ENCODE measurements at regions not wholly inside any gene's neighbourhood (a gene's known extent, or its start where the extent isn't known, plus 50 kb on each side); places are given as distances from the start of the nearest gene placed in this dataset.

GRCh38 chr7:108809356-108809755 is 239.7 kb downstream of the DNAJB9 start:
- DNase-seq (no peak), ATAC-seq (no peak)
- no peak overlapping the region for H3K4me3 Mint-ChIP-seq
- no peak overlapping the region for H3K27ac Mint-ChIP-seq
- TF ChIP-seq CTCF (IDR thresholded peaks at IDR 0.05) = no peak
- H3K4me1 Mint-ChIP-seq (ENCODE audit: low read depth) = no peaks in the 10 kb centered on the region
- peaks cover 2% of the 10 kb centered on the region for H3K27me3 Mint-ChIP-seq
- ChIA-PET CTCF (interaction anchor here (0.6 to 0.7 kb wide), 2 partner anchors 16 to 302 kb away, joined by 3 read pairs; no protein-coding TSS in a partner anchor), POLR2A (no interaction called here)
- no peaks in the 10 kb centered on the region for H3K36me3 Mint-ChIP-seq (ENCODE audit: low read depth)
- H3K9me3 Mint-ChIP-seq = no peaks in the 10 kb centered on the region
- intact Hi-C loops (cut with micrococcal nuclease) = no loop called here

GRCh38 chr7:108810756-108811385 is 241.2 kb downstream of the DNAJB9 start:
- DNase-seq (no peak), ATAC-seq (no peak)
- Mint-ChIP-seq H3K27ac (no peak overlapping the region), H3K4me1 (ENCODE audit: low read depth) (no peaks in the 10 kb centered on the region), H3K4me3 (no peak overlapping the region), H3K9me3 (no peaks in the 10 kb centered on the region), H3K36me3 (ENCODE audit: low read depth) (no peaks in the 10 kb centered on the region), H3K27me3 (no peaks in the 10 kb centered on the region)
- CTCF ChIA-PET = no interaction called here
- intact Hi-C loops (cut with micrococcal nuclease) = no loop called here
- no peak for TF ChIP-seq CTCF (IDR thresholded peaks at IDR 0.05)
- POLR2A ChIA-PET = no interaction called here

GRCh38 chr7:108813251-108814014 is 243.8 kb downstream of the DNAJB9 start:
- Mint-ChIP-seq H3K36me3 (ENCODE audit: low read depth) (no peaks in the 10 kb centered on the region), H3K27me3 (peaks cover 1% of the 10 kb centered on the region), H3K4me3 (no peak overlapping the region), H3K9me3 (no peaks in the 10 kb centered on the region), H3K4me1 (ENCODE audit: low read depth) (no peaks in the 10 kb centered on the region), H3K27ac (no peak overlapping the region)
- DNase-seq (peak; percentile 3), ATAC-seq (no peak)
- no peak for TF ChIP-seq CTCF (IDR thresholded peaks at IDR 0.05)
- ChIA-PET CTCF (no interaction called here), POLR2A (no interaction called here)
- intact Hi-C loops (cut with micrococcal nuclease) = no loop called here

GRCh38 chr7:108815815-108816214 is 246.1 kb downstream of the DNAJB9 start:
- Mint-ChIP-seq H3K27me3 (peaks cover 3% of the 10 kb centered on the region), H3K9me3 (no peaks in the 10 kb centered on the region), H3K4me3 (no peak overlapping the region), H3K4me1 (ENCODE audit: low read depth) (no peaks in the 10 kb centered on the region), H3K36me3 (ENCODE audit: low read depth) (no peaks in the 10 kb centered on the region), H3K27ac (no peak overlapping the region)
- ChIA-PET POLR2A (no interaction called here), CTCF (no interaction called here)
- ATAC-seq = no peak
- DNase-seq = no peak
- no peak for TF ChIP-seq CTCF (IDR thresholded peaks at IDR 0.05)
- intact Hi-C loops (cut with micrococcal nuclease) = no loop called here

GRCh38 chr7:108818742-108819141 is 249.1 kb downstream of the DNAJB9 start:
- DNase-seq = no peak
- ATAC-seq = no peak
- ChIA-PET CTCF (no interaction called here), POLR2A (no interaction called here)
- H3K27me3 Mint-ChIP-seq = peaks cover 3% of the 10 kb centered on the region
- TF ChIP-seq CTCF (IDR thresholded peaks at IDR 0.05) = no peak
- no peak overlapping the region for H3K4me3 Mint-ChIP-seq
- no peak overlapping the region for H3K27ac Mint-ChIP-seq
- no peaks in the 10 kb centered on the region for H3K4me1 Mint-ChIP-seq (ENCODE audit: low read depth)
- no peaks in the 10 kb centered on the region for H3K9me3 Mint-ChIP-seq
- H3K36me3 Mint-ChIP-seq (ENCODE audit: low read depth) = no peaks in the 10 kb centered on the region
- intact Hi-C loops (cut with micrococcal nuclease) = no loop called here

Data from activated CD8-positive, alpha-beta T cell treated with anti-CD3 and anti-CD28 coated beads for 36 hours (primary cell).